Cardiac muscle cell (in vitro differentiated cells and primary cell): ENCODE measurements at regions not wholly inside any gene's neighbourhood (a gene's known extent, or its start where the extent isn't known, plus 50 kb on each side); places are given as distances from the start of the nearest gene placed in this dataset.
A peak's percentile ranks its signal among the peaks of the same experiment; 100 is the strongest.

Experiments
- DNase-seq, 2 donors: peaks; one replicate each; pipeline versions ENCODE4 v3.0.0 to v3.0.0-alpha.2; 2010 to 2017; ENCODE audit warnings: low read depth in 1 of 2, low spot score in 1 of 2
- H3K27ac ChIP-seq: fragments of 200-600 bp; sonication (generic); 2 replicates; pipeline ENCODE4 v1.5.1; 2016
- H3K27me3 ChIP-seq: fragments of 200-600 bp; sonication (generic); 2 replicates; pipeline ENCODE4 v1.6.0; 2016; ENCODE audit warnings: control low read depth
- H3K36me3 ChIP-seq: fragments of 200-600 bp; sonication (generic); 2 replicates; pipeline ENCODE4 v1.5.1; 2016; ENCODE audit warnings: control low read depth
- H3K4me1 ChIP-seq: fragments of 200-600 bp; sonication (generic); 2 replicates; pipeline ENCODE4 v1.8.1; 2017; ENCODE audit warnings: low read depth, mild to moderate bottlenecking, mixed run types
- H3K4me3 ChIP-seq: fragments of 200-600 bp; sonication (generic); 2 replicates; pipeline ENCODE4 v1.5.1; 2016; ENCODE audit warnings: mild to moderate bottlenecking
- H3K9me3 ChIP-seq: fragments of 200-600 bp; sonication (generic); 2 replicates; pipeline ENCODE4 v1.5.1; 2017; ENCODE audit warnings: low read depth, mild to moderate bottlenecking, control low read depth
- CTCF ChIP-seq: IDR thresholded peaks from 2 replicates; pipeline ENCODE4 v1.5.1; 2012; ENCODE audit warnings: low read depth, mild to moderate bottlenecking, low read length

- H3K4me3 ChIP-seq = no peak overlapping the region
- DNase-seq = peak in 1 of 2 donors; percentile 54
- no peak for TF ChIP-seq CTCF
- no peaks in the 10 kb centered on the region for H3K4me1 ChIP-seq
- H3K27ac ChIP-seq = no peak overlapping the region
- H3K36me3 ChIP-seq = no peaks in the 10 kb centered on the region
- H3K9me3 ChIP-seq = no peaks in the 10 kb centered on the region
- H3K27me3 ChIP-seq = no peaks in the 10 kb centered on the region
These were observed 157.5 kb upstream of the LRIG3 start for GRCh38 chr12:59077575-59078426.

- Histone ChIP-seq H3K27ac (no peak overlapping the region), H3K9me3 (no peaks in the 10 kb centered on the region), H3K36me3 (no peaks in the 10 kb centered on the region), H3K4me1 (no peaks in the 10 kb centered on the region), H3K27me3 (no peaks in the 10 kb centered on the region), H3K4me3 (no peak overlapping the region)
- no peak for TF ChIP-seq CTCF
- DNase-seq = no peak
These were observed 156.8 kb upstream of the LRIG3 start for GRCh38 chr12:59077153-59077552.

DNA sequence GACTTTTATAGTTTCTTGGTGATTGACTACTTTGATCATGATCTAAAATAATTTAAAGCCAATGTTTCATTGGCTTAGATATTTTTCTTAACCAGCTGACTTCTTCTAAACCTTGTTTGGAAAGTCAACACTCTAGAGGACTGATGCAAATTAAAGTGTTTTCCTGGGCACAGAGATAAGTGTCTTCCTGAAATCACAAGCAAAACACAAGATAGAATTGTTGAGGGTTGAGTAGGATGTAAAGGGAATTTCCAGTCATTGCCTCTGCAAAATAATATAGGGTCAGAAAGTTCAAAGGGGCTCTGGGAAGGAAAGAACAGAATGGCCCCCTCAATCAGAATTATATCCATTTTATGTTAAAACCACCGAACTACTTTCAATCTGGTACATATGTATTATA is 156.3 kb upstream of the LRIG3 start:
- DNase-seq = no peak
- H3K4me3 ChIP-seq = no peak overlapping the region
- no peaks in the 10 kb centered on the region for H3K9me3 ChIP-seq
- H3K27ac ChIP-seq = no peak overlapping the region
- no peaks in the 10 kb centered on the region for H3K36me3 ChIP-seq
- no peak for TF ChIP-seq CTCF
- H3K4me1 ChIP-seq = no peaks in the 10 kb centered on the region
- H3K27me3 ChIP-seq = no peaks in the 10 kb centered on the region

DNA sequence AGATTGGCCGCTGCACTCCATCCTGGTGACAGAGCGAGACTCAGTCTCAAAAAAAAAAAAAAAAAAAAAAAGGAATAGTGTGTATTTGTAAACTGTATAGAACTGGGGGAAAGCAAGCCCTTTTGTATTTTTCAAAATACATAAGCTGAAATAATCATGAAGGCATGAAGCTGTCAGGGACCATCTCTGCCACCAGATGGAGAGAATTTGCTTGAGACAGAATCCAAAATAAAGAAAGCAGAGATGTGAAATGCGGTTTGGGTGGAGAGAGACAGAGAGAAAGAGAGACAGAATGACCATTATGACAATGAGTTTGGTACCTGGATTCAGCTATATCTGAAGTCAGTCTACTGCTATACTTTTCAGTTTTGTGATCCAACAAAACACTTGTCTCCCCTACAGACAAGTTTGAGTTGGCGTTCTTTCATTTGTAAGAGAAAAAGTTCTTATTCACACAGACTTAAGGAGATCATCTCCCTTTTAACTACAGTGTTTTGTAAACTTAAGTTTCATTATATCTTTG is 155.7 kb upstream of the LRIG3 start:
- Histone ChIP-seq H3K36me3 (no peaks in the 10 kb centered on the region), H3K4me3 (no peak overlapping the region)
- TF ChIP-seq CTCF = no peak

DNA sequence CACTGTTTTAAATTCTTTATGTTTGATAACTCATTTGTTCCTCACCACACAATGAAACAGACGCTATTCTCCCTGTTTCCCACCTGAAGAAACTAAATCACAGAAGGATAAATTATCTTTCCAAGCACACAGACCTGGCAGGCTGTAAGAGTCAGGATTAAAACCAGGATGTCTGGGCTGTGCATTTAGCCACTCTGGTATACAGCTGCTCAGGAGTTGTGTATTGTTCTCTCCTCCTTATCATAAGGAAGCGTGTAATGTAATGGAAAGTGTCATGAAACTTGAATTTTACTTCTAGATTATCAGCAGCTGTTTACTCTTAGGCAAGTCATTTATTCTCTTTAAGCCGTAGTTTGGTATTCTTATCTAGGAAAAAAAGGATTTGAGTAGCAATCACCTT is 154.8 kb upstream of the LRIG3 start:
- H3K9me3 ChIP-seq = no peaks in the 10 kb centered on the region
- no peak overlapping the region for H3K4me3 ChIP-seq
- TF ChIP-seq CTCF = no peak
- DNase-seq = peak in 1 of 2 donors; percentile 57
- no peaks in the 10 kb centered on the region for H3K36me3 ChIP-seq
- no peak overlapping the region for H3K27ac ChIP-seq
- no peaks in the 10 kb centered on the region for H3K27me3 ChIP-seq
- no peaks in the 10 kb centered on the region for H3K4me1 ChIP-seq

More for the DNA sequence above, 155.7 kb upstream of the LRIG3 start:
- H3K4me1 ChIP-seq = no peaks in the 10 kb centered on the region
- no peaks in the 10 kb centered on the region for H3K9me3 ChIP-seq
- no peaks in the 10 kb centered on the region for H3K27me3 ChIP-seq
- H3K27ac ChIP-seq = no peak overlapping the region
- no peak for DNase-seq
